ENCODE measurements at regions not wholly inside any gene's neighbourhood (a gene's known extent, or its start where the extent isn't known, plus 50 kb on each side); places are given as distances from the start of the nearest gene placed in this dataset.
"Not testable (repeated sequence)": the region's sequence is repeated elsewhere in the genome, so short reads cannot be mapped to it uniquely, and the experiment has no call there.

DNA sequence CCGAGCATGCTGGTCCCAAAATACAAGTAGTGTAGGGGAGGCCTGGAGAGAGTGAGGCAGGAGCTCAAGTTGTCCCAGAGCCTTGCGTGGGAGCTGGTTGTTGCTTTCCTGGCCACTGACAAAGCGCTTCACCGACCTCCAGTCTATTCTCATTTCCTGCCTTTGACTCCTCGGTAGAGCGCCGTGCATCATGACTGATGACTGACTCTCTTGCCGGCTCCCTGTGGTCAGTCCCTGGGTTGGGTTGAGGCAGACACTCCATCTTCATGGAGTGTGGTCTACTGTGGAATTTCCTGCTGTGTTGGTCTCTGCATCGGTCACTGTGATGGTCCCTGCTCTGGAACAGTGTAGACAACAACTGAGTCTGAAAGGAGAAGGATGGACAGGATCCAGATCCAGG is 175.1 kb upstream of the S1PR3 start:
- no peak for DNase-seq (ENCODE audit: low spot score)

GRCh38 chr9:88816591-88816990 is 174.7 kb upstream of the S1PR3 start:
- no peak for DNase-seq (ENCODE audit: low spot score)

DNA sequence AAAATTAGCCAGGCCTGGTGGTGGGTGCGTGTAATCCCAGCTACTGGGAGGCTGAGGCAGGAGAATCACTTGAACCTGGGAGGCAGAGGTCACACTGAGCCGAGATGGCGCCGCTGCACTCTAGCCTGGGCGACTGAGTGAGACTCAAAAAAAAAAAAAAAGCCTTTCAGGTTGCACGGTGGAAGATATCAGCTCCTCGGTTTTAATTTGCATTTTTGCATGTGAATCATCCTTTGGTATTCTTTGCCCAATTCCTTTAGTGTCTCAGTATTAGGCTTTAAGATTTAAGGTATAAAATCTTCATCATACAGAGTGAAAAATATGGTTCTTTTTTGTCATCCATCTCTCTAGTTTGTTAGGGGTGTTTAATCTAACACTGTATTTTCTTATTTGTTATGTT is 173.6 kb upstream of the S1PR3 start:
- DNase-seq (ENCODE audit: low spot score), result no peak

GRCh38 chr9:88818495-88819201 is 172.6 kb upstream of the S1PR3 start:
- DNase-seq (ENCODE audit: low spot score), result no peak

DNA sequence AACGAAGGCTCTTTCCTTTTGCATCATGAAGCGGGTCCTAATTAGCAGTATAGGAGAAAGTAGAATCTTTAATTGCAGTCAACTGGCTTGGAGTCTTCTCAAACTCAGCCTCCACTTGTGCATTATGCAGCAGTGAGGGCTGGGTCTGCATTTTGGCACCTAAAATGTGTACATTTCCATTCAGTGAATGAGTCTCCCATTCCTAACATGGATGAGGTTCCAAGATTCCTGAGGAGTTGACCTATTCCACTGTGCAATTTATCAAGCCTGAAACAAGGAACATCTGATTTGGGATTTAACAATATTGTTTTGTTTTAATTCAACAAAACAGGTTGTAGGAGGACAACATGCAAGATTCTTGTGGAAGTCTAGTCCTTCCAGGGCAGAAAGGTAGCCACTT is 171.8 kb upstream of the S1PR3 start:
- no peak for DNase-seq (ENCODE audit: low spot score)

- DNase-seq (ENCODE audit: low spot score), result no peak
These were observed 171.2 kb upstream of the S1PR3 start for GRCh38 chr9:88820055-88820454.

DNA sequence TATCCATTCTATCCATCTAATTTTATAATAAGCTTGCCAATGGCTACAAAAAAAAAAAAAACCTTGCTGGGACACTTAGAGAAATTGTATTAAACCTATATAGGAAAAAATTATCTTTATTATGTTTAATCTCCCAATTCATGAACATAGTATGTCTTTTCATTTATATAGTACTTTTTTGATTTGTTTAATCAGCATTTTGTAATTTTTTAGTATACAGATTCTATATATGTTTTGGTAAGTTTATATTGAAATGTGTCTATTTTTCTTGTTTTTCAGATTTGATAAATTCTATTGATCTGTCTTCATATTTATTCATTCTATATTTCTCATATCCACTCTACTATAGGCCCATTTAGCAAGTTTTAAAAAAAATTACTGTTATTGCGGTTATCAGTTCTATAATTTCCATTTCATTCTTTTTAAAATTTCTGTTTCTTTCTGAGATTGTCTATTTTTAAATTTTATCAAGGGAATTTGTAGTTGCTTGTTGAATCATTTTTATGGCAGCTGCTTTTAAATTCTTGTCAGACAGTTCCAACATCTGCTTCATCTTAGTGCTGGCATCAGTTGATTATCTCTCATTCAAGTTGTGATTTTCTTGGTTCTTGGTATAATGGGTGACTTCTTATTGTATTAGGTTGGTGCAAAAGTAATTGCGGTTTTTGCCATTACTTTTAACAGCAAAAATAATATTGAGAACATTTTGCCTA is 170.1 kb upstream of the S1PR3 start:
- no peak for DNase-seq (ENCODE audit: low spot score)

DNA sequence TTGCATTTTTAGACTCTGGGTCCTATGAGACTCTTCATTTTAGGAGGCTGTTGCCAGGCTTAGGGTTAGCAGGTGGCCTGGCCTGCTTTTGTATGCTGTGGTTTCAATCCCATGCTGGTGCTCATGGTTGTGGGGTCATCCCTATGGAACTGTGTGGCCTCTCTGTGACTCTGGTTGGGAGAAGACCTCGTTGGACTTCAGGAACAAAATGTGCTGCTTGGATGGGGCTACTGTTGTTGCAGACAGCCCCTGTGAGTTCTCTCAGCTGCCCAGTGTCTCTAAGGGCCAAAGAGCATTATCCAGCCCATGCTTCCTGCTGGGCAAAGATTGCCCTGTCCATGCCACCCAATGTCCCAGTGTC is 169.5 kb upstream of the S1PR3 start:
- no peak for DNase-seq (ENCODE audit: low spot score)

- no peak for DNase-seq (ENCODE audit: low spot score)
These were observed 166.6 kb upstream of the S1PR3 start for GRCh38 chr9:88824711-88825110.

GRCh38 chr9:88826181-88826580 is 165.1 kb upstream of the S1PR3 start:
- no peak for DNase-seq (ENCODE audit: low spot score)

- no peak for DNase-seq (ENCODE audit: low spot score)
These were observed 164.5 kb upstream of the S1PR3 start for GRCh38 chr9:88826771-88827181.

GRCh38 chr9:88828018-88828417 is 163.2 kb upstream of the S1PR3 start:
- no peak for DNase-seq (ENCODE audit: low spot score)

- DNase-seq (ENCODE audit: low spot score), result no peak
These were observed 162.7 kb upstream of the S1PR3 start for GRCh38 chr9:88828492-88828974.

DNA sequence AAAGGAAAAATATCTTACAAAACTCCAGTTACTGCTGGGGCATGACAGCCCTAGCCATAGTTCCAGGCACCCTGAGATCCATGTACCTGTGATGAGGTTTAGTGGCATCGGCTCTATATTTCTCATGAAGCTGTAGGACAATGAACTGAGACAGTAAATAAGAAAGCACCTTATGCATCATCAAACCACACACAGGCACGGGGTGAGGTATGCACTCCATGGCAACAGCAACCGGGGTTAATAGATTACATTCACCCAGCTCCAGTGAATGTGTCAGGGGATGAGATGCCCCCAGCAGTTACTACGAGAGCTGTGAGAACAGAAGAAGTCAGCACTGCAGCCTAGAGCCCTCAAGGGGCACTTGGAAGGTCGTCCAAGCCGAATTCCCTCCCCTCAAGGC is 162.0 kb upstream of the S1PR3 start:
- DNase-seq (ENCODE audit: low spot score), result no peak

DNA sequence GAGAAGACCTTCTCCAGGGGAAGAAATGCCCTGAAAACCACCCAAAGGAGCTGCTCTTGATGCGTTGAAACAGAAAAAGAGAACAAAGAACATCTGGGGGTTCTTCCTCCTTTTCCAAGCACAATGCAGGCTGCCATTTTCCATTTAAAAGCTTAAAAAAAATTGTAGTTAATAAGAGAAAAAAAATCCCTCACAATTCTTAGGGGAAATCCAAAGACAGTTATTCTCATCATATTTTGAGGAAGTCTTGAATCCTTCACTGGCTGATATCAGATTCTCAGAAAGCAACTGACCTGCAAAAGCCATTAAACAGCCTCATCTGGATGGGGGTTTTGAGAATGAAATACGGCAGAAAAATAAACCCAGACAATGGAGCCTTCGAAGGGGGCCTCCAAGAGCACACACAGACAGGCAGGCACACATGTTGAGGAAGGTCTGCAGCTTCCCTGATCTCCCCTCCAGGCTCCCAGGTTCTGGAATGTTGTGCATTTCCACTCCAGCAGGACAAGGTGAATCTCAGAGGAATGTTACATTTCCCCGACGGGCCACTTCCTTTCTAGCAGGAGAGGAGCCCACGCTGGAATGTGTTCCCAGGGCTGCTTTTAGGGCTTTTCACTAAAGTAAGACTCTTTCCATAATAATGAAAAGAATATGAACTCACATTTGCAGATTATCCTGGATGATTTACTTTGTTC is 159.4 kb upstream of the S1PR3 start:
- DNase-seq (ENCODE audit: low spot score), result no peak

DNA sequence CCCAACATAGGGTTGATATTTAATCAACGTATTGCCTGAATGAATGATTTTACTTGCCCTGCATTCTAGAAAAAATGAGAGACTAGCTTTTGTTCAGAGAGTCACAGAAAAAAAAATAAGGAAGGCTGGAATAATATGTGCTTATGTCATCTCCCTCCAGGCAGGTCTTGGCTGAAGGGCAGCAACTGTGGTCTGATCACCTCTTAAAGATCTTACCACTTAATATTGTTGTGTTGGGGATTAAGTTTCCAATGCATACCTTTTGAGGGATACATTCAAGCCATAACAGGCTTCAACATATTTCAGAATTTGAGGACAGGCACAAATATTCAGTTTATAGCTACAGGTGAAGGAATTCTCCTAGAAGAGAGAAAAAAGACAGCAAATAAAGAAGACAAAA is 157.3 kb upstream of the S1PR3 start:
- no peak for DNase-seq (ENCODE audit: low spot score)

DNA sequence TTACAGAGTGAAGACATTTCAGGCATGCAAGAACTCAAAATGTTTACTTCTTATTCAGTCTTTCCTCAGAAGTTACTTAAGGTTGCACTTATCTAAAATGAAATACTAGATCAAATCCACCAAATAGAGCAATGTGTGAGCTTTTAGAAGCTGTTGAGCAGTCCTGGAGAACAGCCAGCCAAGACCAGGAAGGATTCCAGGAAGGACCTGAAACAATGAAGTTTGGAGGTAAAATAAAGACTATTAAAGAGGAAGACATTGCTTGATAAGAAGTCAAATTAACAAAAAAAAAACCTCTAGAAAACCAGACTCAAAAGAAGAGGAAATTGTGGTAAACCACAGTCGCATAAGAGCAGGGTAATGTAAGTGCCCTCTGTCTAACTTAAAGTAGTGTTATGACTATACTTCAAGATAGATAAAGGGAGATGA is 156.2 kb upstream of the S1PR3 start:
- DNase-seq (ENCODE audit: low spot score), result no peak

DNA sequence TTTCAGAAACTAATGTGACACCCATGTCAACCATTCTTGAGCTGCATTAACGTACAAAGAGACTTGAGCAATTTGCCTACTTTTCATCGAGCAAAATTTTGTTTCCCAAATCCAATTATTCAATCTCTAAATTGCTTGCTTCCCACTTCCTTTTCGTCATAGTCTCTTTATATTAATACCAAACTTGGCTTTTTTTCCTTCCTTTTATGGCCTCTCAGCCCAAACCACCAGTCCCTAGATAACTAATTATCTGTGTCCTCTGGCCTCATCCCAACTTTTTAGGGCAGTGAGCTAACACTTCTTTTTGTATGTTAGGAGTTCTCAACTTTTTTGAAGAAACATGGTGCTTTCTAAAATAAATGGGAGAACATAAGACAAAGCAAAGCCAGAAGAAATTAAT is 155.5 kb upstream of the S1PR3 start:
- no peak for DNase-seq (ENCODE audit: low spot score)

- DNase-seq (ENCODE audit: low spot score), result no peak
These were observed 153.5 kb upstream of the S1PR3 start for GRCh38 chr9:88837731-88838130.

DNA sequence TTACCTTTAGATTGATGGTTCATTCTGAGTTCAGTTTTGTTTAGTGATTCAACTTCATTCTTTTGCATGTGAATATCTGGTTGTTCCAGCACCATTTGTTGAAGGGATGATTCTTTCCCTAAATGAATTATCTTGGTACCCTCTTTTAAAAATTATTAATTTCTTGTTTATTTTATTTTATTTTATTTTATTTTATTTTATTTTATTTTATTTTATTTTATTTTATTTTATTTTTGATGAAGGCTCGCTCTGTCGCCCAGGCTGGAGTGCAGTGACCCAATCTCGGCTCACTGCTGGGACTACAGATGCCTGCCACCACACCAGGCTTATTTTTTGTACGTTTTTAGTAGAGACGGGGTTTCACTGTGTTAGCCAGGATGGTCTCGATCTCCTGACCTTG is 141.4 kb upstream of the S1PR3 start:
- DNase-seq (ENCODE audit: low spot score), result not testable (repeated sequence)

DNA sequence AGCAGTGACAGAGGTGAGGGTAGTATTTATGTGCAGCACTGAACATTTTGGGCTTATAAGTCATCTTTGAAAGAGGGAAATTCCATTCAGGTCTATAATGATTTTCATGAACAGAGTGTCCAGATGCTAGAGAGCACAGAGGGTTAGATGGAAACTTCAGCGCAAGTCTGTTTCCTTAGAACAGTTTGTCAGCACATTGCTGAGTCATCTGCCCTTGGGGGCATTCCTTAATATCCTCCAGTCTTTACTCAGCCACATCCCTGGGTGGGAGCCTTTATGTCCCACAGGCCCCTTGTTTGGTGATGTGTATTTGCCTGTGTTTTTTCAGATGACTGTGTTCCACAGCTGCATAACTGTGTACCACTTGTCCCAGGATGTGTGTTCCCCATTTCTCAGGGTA is 138.5 kb upstream of the S1PR3 start:
- DNase-seq (ENCODE audit: low spot score), result no peak

GRCh38 chr9:88870627-88871026 is 120.6 kb upstream of the S1PR3 start:
- no peak for DNase-seq (ENCODE audit: low spot score)

DNA sequence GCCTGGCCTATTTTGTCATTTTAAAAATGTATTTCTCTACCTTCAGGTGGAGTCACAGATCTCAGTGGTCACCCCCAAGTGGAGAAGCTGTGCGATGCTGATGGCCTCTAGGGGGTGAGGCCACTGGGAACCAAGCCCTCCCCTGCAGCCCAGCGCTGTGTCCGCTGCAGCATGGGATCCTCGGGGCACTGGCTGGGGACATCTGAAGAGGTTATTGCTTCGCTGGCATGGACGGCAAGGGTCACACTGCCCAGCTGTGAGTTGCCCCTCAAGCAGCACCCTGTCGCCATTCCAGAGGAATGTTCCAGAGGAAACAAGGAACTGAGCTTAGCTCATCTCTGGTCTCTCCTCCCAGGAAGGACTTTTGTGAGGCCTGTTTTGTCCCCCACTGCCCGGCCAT is 119.6 kb upstream of the S1PR3 start:
- DNase-seq (ENCODE audit: low spot score), result no peak

Measured in hematopoietic multipotent progenitor cell treated with erythropoietin and hydrocortisone succinate and interleukin-3 and kit ligand, for 15 days (in vitro differentiated cells).